HG03439 (cell line): ENCODE measurements at regions not wholly inside any gene's neighbourhood (a gene's known extent, or its start where the extent isn't known, plus 50 kb on each side); places are given as distances from the start of the nearest gene placed in this dataset.

Experiments used
- ATAC-seq: cut with Tn5 transposase; IDR thresholded peaks from one replicate; pipeline ENCODE4 v1.9.1; 2021; ENCODE audit warnings: mild to moderate bottlenecking, moderate library complexity; ENCODE audit not compliant: unreplicated experiment

DNA sequence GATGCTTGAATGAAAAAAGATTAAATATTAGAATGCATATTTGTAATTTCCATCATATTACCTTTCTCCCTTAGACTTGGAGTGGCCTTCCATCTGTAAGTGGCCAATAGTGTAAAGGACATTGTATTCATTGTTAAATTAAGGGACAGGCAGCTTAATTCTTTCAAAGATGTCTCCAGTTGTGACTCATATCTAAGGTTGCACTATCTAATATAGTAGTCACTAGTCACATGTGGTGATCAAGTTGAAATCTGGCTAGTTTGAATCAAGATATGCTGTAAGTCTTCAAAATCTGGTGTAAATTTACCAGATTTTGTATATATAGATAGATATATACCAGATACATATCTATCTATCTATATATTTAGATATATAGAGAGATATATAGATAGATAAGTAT lies 52.4 kb upstream of the AGPS start:
- ATAC-seq, result no peak

DNA sequence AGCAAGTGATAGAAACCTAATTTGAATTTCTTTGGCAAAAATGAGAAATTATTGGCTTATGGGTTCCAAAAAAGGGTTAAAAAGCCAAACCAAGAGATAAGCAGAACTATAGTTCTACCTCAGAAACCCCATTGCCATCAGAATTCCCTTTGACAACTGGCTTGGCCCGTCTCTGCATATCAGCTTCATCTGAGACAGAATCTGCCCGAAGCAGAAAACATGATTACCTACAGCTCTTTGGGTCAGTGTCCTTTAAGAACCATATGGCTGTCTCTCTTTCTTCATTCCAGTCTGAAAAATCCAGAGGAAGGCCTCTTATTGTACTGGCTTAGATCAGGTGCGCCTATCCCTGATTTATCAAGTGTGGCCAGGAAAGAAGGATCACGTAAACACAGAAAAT lies 49.8 kb upstream of the AGPS start:
- ATAC-seq, result no peak
